ENCODE measurements at regions not wholly inside any gene's neighbourhood (a gene's known extent, or its start where the extent isn't known, plus 50 kb on each side); places are given as distances from the start of the nearest gene placed in this dataset.
"Not testable (repeated sequence)": the region's sequence is repeated elsewhere in the genome, so short reads cannot be mapped to it uniquely, and the experiment has no call there.

DNA sequence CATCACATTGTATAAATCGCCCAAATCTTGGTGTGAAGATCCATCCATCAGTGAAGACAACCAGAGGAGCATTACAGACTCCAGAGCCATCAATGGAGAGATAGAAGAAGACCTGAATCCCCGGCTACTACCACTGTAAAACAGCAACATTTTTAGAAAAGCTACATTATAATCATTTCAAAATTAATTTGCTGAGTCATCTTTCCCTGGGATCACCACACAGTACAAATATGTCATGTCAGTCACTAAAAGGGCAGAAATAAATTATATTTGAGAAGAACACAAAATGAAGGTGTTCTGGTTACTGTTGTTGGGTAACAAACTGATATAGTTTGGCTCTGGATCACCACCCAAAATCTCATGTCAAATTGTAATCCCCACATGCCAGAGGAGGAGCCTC is 218.5 kb upstream of the STT3B start:
- H3K27me3 ChIP-seq (ENCODE audit: insufficient read depth, low read length) = peaks cover 2% of the 10 kb centered on the region
- no peak for DNase-seq (ENCODE audit: insufficient read length, low spot score, missing footprints)
- no peaks in the 10 kb centered on the region for H3K9me3 ChIP-seq (ENCODE audit: low read depth, low read length)
- H3K27ac ChIP-seq (ENCODE audit: low read depth, low read length) = no peak overlapping the region
- no peaks in the 10 kb centered on the region for H3K79me2 ChIP-seq (ENCODE audit: insufficient read depth, low read length)
- H3K4me3 ChIP-seq (ENCODE audit: insufficient read depth, low read length) = no peak overlapping the region
- H2AFZ ChIP-seq (ENCODE audit: low read length) = no peak overlapping the region
- H3K4me1 ChIP-seq (ENCODE audit: insufficient read depth, low read length) = peaks cover 6% of the 10 kb centered on the region
- no peaks in the 10 kb centered on the region for H4K20me1 ChIP-seq (ENCODE audit: insufficient read depth, low read length)
- TF ChIP-seq, protein P1, sequence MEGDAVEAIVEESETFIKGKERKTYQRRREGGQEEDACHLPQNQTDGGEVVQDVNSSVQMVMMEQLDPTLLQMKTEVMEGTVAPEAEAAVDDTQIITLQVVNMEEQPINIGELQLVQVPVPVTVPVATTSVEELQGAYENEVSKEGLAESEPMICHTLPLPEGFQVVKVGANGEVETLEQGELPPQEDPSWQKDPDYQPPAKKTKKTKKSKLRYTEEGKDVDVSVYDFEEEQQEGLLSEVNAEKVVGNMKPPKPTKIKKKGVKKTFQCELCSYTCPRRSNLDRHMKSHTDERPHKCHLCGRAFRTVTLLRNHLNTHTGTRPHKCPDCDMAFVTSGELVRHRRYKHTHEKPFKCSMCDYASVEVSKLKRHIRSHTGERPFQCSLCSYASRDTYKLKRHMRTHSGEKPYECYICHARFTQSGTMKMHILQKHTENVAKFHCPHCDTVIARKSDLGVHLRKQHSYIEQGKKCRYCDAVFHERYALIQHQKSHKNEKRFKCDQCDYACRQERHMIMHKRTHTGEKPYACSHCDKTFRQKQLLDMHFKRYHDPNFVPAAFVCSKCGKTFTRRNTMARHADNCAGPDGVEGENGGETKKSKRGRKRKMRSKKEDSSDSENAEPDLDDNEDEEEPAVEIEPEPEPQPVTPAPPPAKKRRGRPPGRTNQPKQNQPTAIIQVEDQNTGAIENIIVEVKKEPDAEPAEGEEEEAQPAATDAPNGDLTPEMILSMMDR (IDR thresholded peaks at IDR 0.05; ENCODE audit: extremely low read depth, low read depth, low read length) = no peak
- H3K4me2 ChIP-seq (ENCODE audit: insufficient read depth, low read length) = no peak overlapping the region
- H3K36me3 ChIP-seq (ENCODE audit: insufficient read depth, low read length) = no peaks in the 10 kb centered on the region

DNA sequence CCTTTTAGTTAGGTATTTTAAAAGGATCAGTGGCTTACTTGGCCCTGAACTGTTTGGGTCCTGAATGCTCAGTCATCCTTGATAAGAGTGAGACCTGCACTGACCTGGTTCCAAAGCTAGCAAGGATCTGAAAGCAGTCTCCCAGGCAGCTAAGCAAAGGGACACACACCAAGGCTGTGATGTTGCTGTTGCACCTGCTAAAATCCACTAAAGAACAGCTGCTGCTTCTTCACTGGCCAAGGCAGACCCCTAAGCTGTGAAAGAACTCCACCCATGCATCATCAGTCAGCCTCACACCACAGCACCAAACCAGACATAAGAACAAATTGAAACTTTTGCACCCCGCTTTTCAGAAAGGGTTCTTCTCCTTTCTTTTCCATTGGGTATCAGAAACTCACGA is 213.4 kb upstream of the STT3B start:
- H3K9me3 ChIP-seq (ENCODE audit: low read depth, low read length) = no peaks in the 10 kb centered on the region
- no peak overlapping the region for H3K4me2 ChIP-seq (ENCODE audit: insufficient read depth, low read length)
- no peaks in the 10 kb centered on the region for H3K79me2 ChIP-seq (ENCODE audit: insufficient read depth, low read length)
- H3K4me1 ChIP-seq (ENCODE audit: insufficient read depth, low read length) = no peaks in the 10 kb centered on the region
- no peak for DNase-seq (ENCODE audit: insufficient read length, low spot score, missing footprints)
- H3K36me3 ChIP-seq (ENCODE audit: insufficient read depth, low read length) = no peaks in the 10 kb centered on the region
- peaks cover 38% of the 10 kb centered on the region for H3K27me3 ChIP-seq (ENCODE audit: insufficient read depth, low read length)
- no peak overlapping the region for H2AFZ ChIP-seq (ENCODE audit: low read length)
- TF ChIP-seq, protein P1 (IDR thresholded peaks at IDR 0.05; ENCODE audit: extremely low read depth, low read depth, low read length) = no peak
- H3K27ac ChIP-seq (ENCODE audit: low read depth, low read length) = no peak overlapping the region
- no peaks in the 10 kb centered on the region for H4K20me1 ChIP-seq (ENCODE audit: insufficient read depth, low read length)
- no peak overlapping the region for H3K4me3 ChIP-seq (ENCODE audit: insufficient read depth, low read length)

DNA sequence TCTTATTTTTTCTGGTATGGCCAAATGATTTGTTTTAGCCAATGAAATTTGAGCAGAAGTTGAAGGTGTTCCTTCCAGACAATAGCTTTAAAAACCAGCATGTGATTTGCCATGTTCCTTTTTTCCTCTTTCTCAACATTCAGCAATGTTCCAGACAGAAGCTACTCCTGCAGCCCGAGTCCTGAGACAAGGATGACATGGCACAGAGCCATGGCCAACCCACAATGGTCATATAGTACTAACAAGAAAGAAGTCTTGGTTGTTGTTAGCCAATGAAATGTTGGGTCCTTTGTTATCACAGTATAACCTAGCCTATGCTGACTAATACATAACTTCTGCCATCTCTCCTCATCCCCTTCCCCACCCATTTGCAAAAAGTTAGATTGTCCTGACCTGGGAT is 211.1 kb upstream of the STT3B start:
- TF ChIP-seq, protein P1 (IDR thresholded peaks at IDR 0.05; ENCODE audit: extremely low read depth, low read depth, low read length) = no peak
- H3K27me3 ChIP-seq (ENCODE audit: insufficient read depth, low read length) = peaks cover 45% of the 10 kb centered on the region
- H4K20me1 ChIP-seq (ENCODE audit: insufficient read depth, low read length) = no peaks in the 10 kb centered on the region
- H3K27ac ChIP-seq (ENCODE audit: low read depth, low read length) = no peak overlapping the region
- no peaks in the 10 kb centered on the region for H3K36me3 ChIP-seq (ENCODE audit: insufficient read depth, low read length)
- no peaks in the 10 kb centered on the region for H3K9me3 ChIP-seq (ENCODE audit: low read depth, low read length)
- H2AFZ ChIP-seq (ENCODE audit: low read length) = no peak overlapping the region
- no peak overlapping the region for H3K4me3 ChIP-seq (ENCODE audit: insufficient read depth, low read length)
- no peaks in the 10 kb centered on the region for H3K4me1 ChIP-seq (ENCODE audit: insufficient read depth, low read length)
- no peak overlapping the region for H3K4me2 ChIP-seq (ENCODE audit: insufficient read depth, low read length)
- no peaks in the 10 kb centered on the region for H3K79me2 ChIP-seq (ENCODE audit: insufficient read depth, low read length)
- no peak for DNase-seq (ENCODE audit: insufficient read length, low spot score, missing footprints)

DNA sequence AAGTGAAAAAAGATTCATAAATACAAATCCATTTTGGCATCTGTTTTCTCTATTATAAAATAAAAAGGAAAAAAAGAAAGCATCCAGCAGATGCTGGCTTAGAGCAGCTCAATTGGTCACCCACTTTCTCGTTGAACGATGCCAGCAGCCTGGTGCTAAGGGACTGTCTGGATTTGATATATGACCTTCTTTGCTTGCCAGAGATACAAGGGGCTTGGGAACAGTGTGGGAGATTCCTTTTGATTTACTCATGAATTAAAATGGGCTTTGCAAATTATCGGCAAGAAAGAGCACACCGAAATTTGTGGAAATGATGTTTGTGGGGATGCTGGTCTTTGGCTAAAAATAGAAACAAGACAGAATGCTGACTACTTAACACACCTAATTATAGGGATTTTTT is 210.3 kb upstream of the STT3B start:
- no peaks in the 10 kb centered on the region for H3K79me2 ChIP-seq (ENCODE audit: insufficient read depth, low read length)
- no peaks in the 10 kb centered on the region for H3K36me3 ChIP-seq (ENCODE audit: insufficient read depth, low read length)
- H3K27ac ChIP-seq (ENCODE audit: low read depth, low read length) = no peak overlapping the region
- H3K4me2 ChIP-seq (ENCODE audit: insufficient read depth, low read length) = no peak overlapping the region
- H3K4me3 ChIP-seq (ENCODE audit: insufficient read depth, low read length) = no peak overlapping the region
- no peaks in the 10 kb centered on the region for H3K9me3 ChIP-seq (ENCODE audit: low read depth, low read length)
- H4K20me1 ChIP-seq (ENCODE audit: insufficient read depth, low read length) = no peaks in the 10 kb centered on the region
- H2AFZ ChIP-seq (ENCODE audit: low read length) = no peak overlapping the region
- no peak for DNase-seq (ENCODE audit: insufficient read length, low spot score, missing footprints)
- TF ChIP-seq, protein P1 (IDR thresholded peaks at IDR 0.05; ENCODE audit: extremely low read depth, low read depth, low read length) = no peak
- no peaks in the 10 kb centered on the region for H3K4me1 ChIP-seq (ENCODE audit: insufficient read depth, low read length)
- peaks cover 45% of the 10 kb centered on the region for H3K27me3 ChIP-seq (ENCODE audit: insufficient read depth, low read length)

DNA sequence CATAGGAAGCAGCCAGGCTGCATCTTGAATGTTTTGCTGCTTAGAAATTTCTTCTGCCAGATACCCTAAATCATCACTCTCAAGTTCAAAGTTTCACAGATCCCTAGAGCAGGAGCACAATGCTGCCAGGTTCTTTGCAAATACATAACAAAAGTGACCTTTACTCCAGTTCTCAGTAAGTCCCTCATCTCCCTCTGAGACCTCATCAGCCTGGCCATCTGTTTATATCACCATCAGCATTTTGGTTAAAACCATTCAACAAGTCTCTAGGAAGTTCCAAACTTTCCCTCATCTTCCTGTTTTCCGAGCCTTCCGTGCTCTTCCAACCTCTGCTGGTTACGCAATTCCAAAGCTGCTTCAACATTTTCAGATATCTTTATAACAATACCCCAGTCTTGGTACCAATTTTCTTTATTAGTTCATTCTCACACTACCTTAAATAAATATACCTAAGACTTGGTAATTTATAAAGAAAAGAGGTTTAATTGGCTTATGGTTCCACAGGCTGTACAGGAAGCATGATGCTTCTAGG is 204.8 kb upstream of the STT3B start:
- DNase-seq (ENCODE audit: insufficient read length, low spot score, missing footprints); H3K9me3 ChIP-seq (ENCODE audit: low read depth, low read length): not testable (repeated sequence)

More for the DNA sequence above, 204.8 kb upstream of the STT3B start:
- not testable (repeated sequence) for H3K27ac ChIP-seq (ENCODE audit: low read depth, low read length); H3K4me1 ChIP-seq (ENCODE audit: insufficient read depth, low read length); H3K79me2 ChIP-seq (ENCODE audit: insufficient read depth, low read length); H4K20me1 ChIP-seq (ENCODE audit: insufficient read depth, low read length); H3K4me2 ChIP-seq (ENCODE audit: insufficient read depth, low read length); H3K27me3 ChIP-seq (ENCODE audit: insufficient read depth, low read length); H2AFZ ChIP-seq (ENCODE audit: low read length); H3K36me3 ChIP-seq (ENCODE audit: insufficient read depth, low read length); H3K4me3 ChIP-seq (ENCODE audit: insufficient read depth, low read length)
